ENCODE measurements at regions not wholly inside any gene's neighbourhood (a gene's known extent, or its start where the extent isn't known, plus 50 kb on each side); places are given as distances from the start of the nearest gene placed in this dataset.

GRCh38 chr7:52537051-52537450 is 498.4 kb upstream of the POM121L12 start:
- TF ChIP-seq CTCF (IDR thresholded peaks at IDR 0.05): no peak
- TF ChIP-seq POLR2A (IDR thresholded peaks at IDR 0.05): no peak
- TF ChIP-seq EP300 (IDR thresholded peaks at IDR 0.05): no peak
